Suppressor macrophage treated with lipopolysaccharide for 1 hour (primary cell): ENCODE measurements at regions not wholly inside any gene's neighbourhood (a gene's known extent, or its start where the extent isn't known, plus 50 kb on each side); places are given as distances from the start of the nearest gene placed in this dataset.

ENCODE experiments used
- DNase-seq, 3 donors: peaks; one replicate each; pipeline ENCODE4 v3.0.0-alpha.2; 2020 to 2022

GRCh38 chr4:22921936-22922335 is 229.2 kb downstream of the GBA3 start:
- DNase-seq, result no peak

- no peak for DNase-seq
Observed at GRCh38 chr4:22911285-22911684, 218.5 kb downstream of the GBA3 start.

GRCh38 chr4:22910200-22910599 is 217.5 kb downstream of the GBA3 start:
- DNase-seq, result no peak

- DNase-seq, result no peak
Observed at GRCh38 chr4:22906045-22906444, 213.3 kb downstream of the GBA3 start.

GRCh38 chr4:22903913-22904312 is 211.2 kb downstream of the GBA3 start:
- no peak for DNase-seq

- no peak for DNase-seq
Observed at GRCh38 chr4:22901631-22902030, 208.9 kb downstream of the GBA3 start.

GRCh38 chr4:22900876-22901275 is 208.1 kb downstream of the GBA3 start:
- no peak for DNase-seq

- peak; percentile 19 to 42 (median 33) for DNase-seq
Observed at GRCh38 chr4:22897520-22898108, 204.9 kb downstream of the GBA3 start.

- DNase-seq, result no peak
Observed at GRCh38 chr4:22895482-22895881, 202.7 kb downstream of the GBA3 start.

GRCh38 chr4:22884157-22884556 is 191.4 kb downstream of the GBA3 start:
- no peak for DNase-seq

GRCh38 chr4:22881411-22881810 is 188.7 kb downstream of the GBA3 start:
- DNase-seq, result no peak

- no peak for DNase-seq
Observed at GRCh38 chr4:22877486-22878052, 184.8 kb downstream of the GBA3 start.

- DNase-seq, result no peak
Observed at GRCh38 chr4:22876270-22876669, 183.5 kb downstream of the GBA3 start.

- no peak for DNase-seq
Observed at GRCh38 chr4:22875587-22876257, 183.0 kb downstream of the GBA3 start.

- DNase-seq, result no peak
Observed at GRCh38 chr4:22874334-22874912, 181.7 kb downstream of the GBA3 start.

- no peak for DNase-seq
Observed at GRCh38 chr4:22873899-22874298, 181.2 kb downstream of the GBA3 start.

GRCh38 chr4:22870847-22871449 is 178.2 kb downstream of the GBA3 start:
- no peak for DNase-seq

- DNase-seq, result no peak
Observed at GRCh38 chr4:22869235-22869634, 176.5 kb downstream of the GBA3 start.
